ENCODE measurements at regions not wholly inside any gene's neighbourhood (a gene's known extent, or its start where the extent isn't known, plus 50 kb on each side); places are given as distances from the start of the nearest gene placed in this dataset.

DNA sequence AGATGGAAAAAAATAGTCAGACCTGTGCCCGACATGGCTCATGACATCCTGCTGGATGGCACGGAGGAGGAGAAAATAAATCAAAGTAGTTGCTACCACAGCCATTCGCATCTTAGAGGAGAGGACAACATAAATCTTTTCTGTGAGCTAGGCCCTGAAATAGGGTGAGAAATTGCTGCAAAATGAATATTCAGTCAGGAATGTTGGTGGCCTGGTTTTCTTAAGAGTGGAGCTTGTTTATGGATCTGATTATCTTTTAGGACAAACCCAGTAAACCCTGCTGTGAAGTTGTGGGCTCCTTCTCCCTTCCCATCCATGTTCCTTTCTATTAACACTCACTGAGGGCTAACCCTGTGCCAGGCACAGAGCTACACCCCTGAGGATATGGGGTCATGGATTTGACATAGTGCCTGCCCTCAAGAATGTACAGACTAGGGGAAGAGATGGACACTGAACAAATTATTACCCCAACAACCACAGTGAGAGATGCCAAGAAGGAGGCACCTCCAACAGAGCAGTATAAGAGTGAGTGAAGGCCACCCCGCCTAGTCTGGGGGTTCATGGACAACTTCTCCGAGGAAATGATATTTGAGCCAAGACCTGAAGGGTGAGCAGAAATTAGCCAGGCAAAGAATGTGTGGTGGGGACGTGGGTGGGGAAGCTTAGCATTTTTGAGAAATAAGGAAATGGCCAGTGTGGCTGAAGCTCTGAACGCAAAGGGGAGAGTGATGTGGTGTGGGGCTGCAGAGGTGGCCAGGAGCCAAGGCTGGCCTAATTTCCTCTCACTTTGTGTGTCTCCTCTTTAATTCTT lies 68.9 kb upstream of the ARL8B start:
- TF ChIP-seq FOS (IDR thresholded peaks at IDR 0.05; ENCODE audit: low read depth, low read length) (no peak), CHD1 (IDR thresholded peaks at IDR 0.05; ENCODE audit: low read depth, low read length) (no peak)
- TF ChIP-seq, protein P1, sequence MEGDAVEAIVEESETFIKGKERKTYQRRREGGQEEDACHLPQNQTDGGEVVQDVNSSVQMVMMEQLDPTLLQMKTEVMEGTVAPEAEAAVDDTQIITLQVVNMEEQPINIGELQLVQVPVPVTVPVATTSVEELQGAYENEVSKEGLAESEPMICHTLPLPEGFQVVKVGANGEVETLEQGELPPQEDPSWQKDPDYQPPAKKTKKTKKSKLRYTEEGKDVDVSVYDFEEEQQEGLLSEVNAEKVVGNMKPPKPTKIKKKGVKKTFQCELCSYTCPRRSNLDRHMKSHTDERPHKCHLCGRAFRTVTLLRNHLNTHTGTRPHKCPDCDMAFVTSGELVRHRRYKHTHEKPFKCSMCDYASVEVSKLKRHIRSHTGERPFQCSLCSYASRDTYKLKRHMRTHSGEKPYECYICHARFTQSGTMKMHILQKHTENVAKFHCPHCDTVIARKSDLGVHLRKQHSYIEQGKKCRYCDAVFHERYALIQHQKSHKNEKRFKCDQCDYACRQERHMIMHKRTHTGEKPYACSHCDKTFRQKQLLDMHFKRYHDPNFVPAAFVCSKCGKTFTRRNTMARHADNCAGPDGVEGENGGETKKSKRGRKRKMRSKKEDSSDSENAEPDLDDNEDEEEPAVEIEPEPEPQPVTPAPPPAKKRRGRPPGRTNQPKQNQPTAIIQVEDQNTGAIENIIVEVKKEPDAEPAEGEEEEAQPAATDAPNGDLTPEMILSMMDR (conservative IDR thresholded peaks at IDR 0.05; ENCODE audit: low read depth, low read length), result no peak
